Activated T-helper 9 cell treated with anti-CD3 and anti-CD28 coated beads, Interleukin-2, amount 50 U/mL, for 16 hours (primary cell): ENCODE measurements at regions not wholly inside any gene's neighbourhood (a gene's known extent, or its start where the extent isn't known, plus 50 kb on each side); places are given as distances from the start of the nearest gene placed in this dataset.

Experiments
- DNase-seq: peaks from one replicate; pipeline ENCODE4 v3.0.0-alpha.2; 2020; ENCODE audit warnings: low read depth

DNA sequence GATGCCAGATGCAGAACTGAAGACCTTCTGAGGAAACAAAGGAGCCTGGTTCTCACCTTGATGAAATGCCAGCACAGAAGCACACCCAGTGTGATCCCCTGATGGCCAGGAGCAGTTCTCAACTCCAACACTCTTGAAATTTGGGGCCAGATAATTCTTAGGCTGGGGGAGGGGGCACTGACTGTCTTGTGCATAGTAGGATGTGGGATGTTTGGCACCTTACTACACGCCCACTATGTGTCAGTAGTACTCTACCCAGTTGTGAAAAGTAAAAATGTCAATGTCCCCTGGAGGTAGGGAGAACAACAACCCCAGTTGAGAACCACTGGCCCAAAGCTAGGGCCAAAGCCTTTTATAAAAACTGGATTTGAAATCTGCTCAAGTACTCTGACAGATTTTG, 398.3 kb upstream of the ARID1B start:
- no peak for DNase-seq

- DNase-seq: no peak
Observed at GRCh38 chr6:156376091-156376490, 401.1 kb upstream of the ARID1B start.

DNA sequence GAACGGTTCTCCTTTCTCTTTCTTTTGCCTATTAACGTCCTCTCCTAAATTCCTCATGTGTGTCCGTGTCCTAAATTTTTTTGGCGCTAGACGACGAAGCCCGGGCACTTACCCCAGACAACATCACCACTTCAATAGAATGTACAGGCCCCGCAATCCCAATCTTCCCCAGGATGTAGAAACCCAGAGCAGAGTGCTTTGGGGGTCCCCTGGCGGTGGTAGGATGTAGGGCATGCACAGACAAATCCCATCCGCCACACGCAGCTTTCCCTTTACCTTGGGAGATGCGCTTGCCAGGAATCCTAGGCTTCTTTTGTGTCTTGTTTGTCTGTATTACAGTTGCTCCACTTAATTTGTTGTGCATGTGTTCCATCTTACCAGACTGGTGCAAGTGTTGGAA, 417.3 kb upstream of the ARID1B start:
- no peak for DNase-seq

DNA sequence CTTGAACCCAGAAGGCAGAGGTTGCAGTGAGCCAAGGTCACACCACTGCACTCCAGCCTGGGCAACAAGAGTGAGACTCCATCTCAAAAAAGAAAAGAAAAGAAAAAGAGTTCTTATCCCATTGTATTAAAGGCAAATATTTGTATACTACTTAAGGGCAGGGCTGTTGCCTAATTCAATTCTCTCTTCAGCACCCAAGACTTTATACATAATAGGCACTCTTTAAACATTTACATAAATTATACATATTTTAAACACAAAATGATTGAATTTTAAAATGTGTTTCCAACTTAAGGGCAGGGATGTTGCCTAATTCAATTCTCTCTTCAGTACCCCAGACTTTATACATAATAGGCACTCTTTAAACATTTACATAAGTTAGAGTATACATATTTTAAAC, 424.3 kb upstream of the ARID1B start:
- no peak for DNase-seq

- no peak for DNase-seq
Observed at GRCh38 chr6:156351346-156351966, 425.7 kb upstream of the ARID1B start.

DNA sequence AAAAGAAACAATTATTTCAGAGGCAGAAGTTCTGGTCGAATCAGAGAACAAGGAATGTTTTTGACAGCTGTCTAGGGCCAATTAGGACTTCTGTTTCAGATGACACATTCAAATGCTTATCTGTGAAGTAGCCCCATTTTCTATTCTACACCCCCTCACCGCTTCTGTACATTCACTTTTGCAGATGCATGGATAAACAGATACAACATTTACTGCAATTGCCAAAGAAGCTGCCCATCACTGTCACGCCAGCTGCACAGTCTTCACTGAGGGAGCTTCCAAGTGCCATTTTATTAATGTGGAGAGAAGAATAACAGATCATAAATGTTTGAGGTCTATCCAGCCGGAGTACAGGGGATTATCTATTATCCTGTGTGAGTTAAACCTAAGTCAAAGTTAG, 426.8 kb upstream of the ARID1B start:
- no peak for DNase-seq

GRCh38 chr6:156348849-156349248, 428.3 kb upstream of the ARID1B start:
- no peak for DNase-seq

- DNase-seq: no peak
Observed at GRCh38 chr6:156348424-156348823, 428.8 kb upstream of the ARID1B start.

GRCh38 chr6:156347656-156348055, 429.5 kb upstream of the ARID1B start:
- DNase-seq: no peak

DNA sequence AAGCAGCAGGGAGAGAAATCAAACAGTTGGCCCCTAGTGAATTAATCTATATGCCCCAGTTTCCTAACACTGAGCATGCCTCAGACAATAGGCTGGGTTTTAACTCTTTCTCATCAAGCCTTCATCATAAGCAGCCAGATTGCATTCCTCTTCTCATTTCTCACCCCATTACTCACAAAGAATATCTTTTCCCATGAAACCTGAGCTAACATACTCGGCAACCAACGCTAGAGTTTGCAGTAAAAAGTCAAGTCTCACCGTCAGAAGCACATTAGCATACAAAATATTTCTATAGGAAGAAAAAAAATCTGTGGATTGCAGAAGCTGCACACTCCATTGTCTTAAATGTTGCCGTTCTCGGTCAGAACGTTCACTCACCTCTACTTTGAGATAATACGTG, 429.9 kb upstream of the ARID1B start:
- DNase-seq: no peak

DNA sequence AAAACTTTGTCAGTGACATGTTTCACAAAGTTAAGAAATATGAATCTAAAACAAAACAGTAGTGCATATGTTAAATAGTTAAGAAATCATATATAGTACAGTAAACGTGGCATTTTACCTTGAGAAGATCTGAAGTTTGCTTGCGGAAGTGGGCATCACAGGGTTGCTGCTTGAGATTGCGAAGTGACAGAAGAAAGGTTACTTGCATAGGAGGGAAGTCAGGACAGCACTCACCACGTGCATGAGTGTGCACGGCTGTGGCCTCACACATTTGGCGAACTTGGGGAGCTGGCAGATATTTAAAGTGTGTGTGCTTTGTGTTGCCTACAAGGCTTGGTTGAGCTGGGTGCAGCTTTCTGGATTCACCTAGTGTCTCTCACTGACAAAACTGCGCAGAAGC, 431.5 kb upstream of the ARID1B start:
- no peak for DNase-seq

GRCh38 chr6:156344491-156344890, 432.7 kb upstream of the ARID1B start:
- no peak for DNase-seq

- no peak for DNase-seq
Observed at GRCh38 chr6:156337801-156338200, 439.4 kb upstream of the ARID1B start.

DNA sequence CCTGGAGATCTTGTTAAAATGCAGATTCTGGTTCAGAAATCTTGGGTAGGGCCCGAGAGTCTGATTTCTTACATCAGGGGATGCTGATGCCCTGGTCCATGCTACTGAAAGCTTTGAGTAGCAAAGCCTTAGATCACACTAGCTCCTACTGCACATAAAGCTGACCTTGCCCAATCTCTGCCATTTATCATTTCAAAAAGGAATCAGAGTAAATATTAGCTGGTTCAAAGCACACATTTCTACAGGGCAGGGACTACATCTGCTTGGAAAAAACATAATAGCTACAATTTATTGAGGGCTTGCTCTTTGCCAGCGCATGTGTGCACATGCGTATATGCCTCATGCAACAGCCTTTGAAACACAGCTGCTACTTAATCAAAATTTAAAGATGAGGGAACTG, 440.4 kb upstream of the ARID1B start:
- DNase-seq: no peak

- no peak for DNase-seq
Observed at GRCh38 chr6:156336089-156336488, 441.1 kb upstream of the ARID1B start.

- no peak for DNase-seq
Observed at GRCh38 chr6:156334966-156335365, 442.2 kb upstream of the ARID1B start.

DNA sequence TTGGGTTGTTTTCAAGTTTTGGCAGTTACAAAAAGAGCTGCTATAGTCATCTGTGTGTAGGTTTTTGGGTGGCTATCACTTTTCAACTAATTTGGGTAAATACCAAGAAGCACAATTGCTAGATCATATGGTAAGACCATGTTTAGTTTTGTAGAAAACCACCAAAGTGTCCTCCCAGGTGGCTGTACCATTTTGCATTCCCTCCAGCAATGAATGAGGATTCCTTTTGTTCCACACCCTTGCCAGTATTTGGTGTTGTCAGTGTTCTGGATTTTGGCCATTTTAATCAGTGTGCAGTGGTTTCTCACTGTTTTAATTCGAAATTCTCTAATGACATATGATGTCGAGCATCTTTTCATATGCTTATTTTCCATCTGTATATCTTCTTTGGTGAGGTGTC, 457.5 kb upstream of the ARID1B start:
- no peak for DNase-seq

- DNase-seq: no peak
Observed at GRCh38 chr6:156316583-156317125, 460.5 kb upstream of the ARID1B start.

DNA sequence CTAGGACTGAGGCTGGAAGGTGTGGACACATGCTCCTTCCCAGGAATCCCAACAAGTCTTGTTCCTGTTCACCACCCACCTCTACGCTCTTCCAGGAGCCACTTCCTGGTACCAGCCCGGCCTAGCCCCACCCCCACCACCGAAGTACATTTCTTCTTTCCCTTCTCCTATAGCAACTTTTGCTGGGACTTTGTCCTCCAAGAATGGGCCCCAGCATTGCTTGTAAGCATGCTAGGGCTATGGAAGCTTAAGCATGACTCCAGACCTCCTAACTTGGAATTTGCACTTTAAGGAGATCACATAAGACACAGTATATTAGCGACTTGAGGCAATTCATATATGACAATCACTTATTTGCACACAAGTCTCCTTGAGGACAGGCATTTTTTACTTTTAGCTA, 462.0 kb upstream of the ARID1B start:
- DNase-seq: no peak

GRCh38 chr6:156313037-156313436, 464.1 kb upstream of the ARID1B start:
- DNase-seq: no peak

- DNase-seq: no peak
Observed at GRCh38 chr6:156311291-156311690, 465.9 kb upstream of the ARID1B start.

- no peak for DNase-seq
Observed at GRCh38 chr6:156310701-156311100, 466.5 kb upstream of the ARID1B start.

DNA sequence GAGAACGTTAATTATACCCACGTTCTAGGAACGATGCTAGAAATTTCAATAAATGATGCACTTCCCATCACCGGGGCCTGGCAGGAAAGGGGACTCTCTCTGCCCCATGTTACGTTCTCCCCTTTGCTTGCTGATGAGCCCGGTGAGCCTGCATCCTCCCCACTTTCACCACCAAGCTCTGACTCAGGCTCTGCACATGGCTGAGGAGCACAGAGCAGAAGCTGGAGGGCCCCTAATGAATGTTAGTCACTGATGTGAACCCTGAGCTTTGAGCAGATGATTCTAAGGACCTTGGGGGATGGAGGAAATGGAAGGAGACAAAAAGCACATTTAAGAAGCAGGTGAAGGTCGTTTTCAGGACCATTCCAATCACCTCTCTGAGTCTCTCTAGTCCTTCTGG, 468.2 kb upstream of the ARID1B start:
- no peak for DNase-seq

DNA sequence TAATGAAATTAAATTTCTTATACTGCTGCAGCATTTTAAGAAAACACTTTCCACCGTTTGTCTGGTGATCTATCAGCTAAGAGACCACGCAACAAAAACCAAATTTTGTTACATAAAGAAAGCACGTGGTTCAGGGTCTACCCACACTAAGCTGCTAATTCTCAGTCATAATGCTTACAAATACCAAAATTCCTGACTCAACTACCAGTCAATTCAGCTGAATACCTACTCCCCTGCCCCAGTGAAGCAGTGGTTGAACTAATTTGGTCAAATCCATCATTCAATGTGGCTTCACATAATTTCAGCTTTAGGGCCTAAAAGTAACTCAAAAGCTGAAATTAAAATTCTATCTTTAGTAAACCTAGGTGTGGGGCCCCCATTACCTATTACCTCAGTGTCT, 468.6 kb upstream of the ARID1B start:
- no peak for DNase-seq

GRCh38 chr6:156306531-156306930, 470.6 kb upstream of the ARID1B start:
- no peak for DNase-seq
